IPS-18c (cell line): ENCODE measurements at regions not wholly inside any gene's neighbourhood (a gene's known extent, or its start where the extent isn't known, plus 50 kb on each side); places are given as distances from the start of the nearest gene placed in this dataset.

ENCODE experiments used
- H3K4me3 ChIP-seq: 2 replicates; pipeline ENCODE4 v1.7.0; 2013; ENCODE audit warnings: low read depth, mild to moderate bottlenecking, low read length, moderate library complexity; ENCODE audit not compliant: insufficient read depth
- H3K9me3 ChIP-seq: one replicate; pipeline ENCODE4 v1.6.1; 2013; ENCODE audit warnings: mild to moderate bottlenecking, low read length, moderate library complexity; ENCODE audit not compliant: control insufficient read depth, insufficient read depth

GRCh38 chr2:40554665-40555294, 102.9 kb upstream of the SLC8A1 start:
- no peaks in the 10 kb centered on the region for H3K9me3 ChIP-seq
- no peak overlapping the region for H3K4me3 ChIP-seq

DNA sequence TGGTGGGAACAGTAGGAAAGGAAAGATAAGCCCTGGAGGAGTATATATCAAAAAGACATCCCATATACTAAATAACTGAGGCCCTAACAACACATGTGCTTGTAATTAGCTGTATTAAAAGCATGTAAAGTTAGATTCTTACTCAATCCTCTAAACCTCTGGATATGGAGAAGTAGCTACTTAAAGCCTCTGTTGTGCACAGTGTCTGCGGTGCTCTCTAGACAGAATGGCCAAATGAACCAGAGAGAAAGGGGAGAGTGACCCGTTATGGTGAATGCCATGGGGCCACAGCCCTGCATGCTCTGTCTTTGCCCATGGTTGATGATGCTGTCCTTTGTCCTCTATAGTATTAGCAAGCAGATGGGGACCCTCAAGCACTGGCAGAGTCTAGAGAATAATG, 104.4 kb upstream of the SLC8A1 start:
- Histone ChIP-seq H3K4me3 (no peak overlapping the region), H3K9me3 (no peaks in the 10 kb centered on the region)

DNA sequence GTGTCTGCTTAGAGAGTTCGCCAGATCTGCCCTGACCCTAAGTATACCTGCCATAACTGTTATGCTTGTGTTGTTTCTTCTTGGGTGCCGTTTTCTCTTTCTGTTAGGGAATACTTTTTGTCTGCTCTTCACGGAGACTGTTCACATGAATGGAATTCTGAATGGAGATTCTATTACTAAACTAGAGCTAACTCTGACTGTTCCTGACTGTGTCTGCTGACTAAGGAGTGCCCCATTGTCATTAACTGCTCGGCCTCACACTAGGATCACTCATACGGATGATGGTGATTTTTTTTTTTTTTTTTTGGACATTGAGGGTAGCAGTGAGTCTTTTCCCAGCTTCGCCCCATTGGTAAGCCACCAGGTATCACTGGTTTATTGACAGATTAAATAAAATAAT, 104.8 kb upstream of the SLC8A1 start:
- Histone ChIP-seq H3K4me3 (no peak overlapping the region), H3K9me3 (no peaks in the 10 kb centered on the region)

GRCh38 chr2:40558761-40559160, 106.9 kb upstream of the SLC8A1 start:
- no peaks in the 10 kb centered on the region for H3K9me3 ChIP-seq
- no peak overlapping the region for H3K4me3 ChIP-seq

DNA sequence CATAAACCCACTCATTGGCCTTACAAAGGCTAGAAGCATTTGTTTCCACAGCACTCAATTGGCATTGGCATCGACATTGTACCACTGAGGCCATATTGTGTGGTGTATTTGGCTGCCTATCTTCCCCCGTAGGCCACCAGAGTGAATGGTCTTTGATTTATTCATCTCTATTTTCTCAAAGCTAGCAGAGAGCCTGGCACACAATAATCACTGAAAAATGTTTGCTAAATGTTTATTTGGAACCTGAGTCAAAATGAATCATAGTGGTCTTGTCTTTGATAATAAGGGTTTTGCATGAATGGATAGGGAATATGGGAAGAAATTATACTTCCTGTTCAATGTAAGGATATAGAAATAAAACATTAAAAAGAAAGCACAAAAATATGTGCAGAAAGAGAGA, 107.3 kb upstream of the SLC8A1 start:
- Histone ChIP-seq H3K4me3 (no peak overlapping the region), H3K9me3 (no peaks in the 10 kb centered on the region)

DNA sequence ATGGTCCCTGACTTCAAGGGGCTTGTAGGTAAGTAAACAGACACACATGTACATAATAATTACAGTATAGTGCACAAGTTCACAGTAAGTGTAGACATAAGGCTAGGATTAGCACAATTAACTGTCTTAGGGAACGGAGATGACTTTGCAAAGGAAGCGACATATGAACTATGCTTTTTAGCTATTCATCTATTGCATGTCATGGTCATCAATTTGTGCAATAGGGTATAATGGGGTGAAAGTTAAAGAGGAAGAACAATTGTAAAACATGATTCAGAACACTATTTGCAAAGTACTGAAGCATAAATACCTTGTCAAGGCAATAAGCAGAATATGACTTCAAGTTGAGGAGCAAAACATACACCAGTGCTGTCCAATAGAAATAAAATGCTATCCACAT, 112.3 kb upstream of the SLC8A1 start:
- H3K4me3 ChIP-seq = no peak overlapping the region
- H3K9me3 ChIP-seq = no peaks in the 10 kb centered on the region

- Histone ChIP-seq H3K4me3 (no peak overlapping the region), H3K9me3 (peaks cover 2% of the 10 kb centered on the region)
Observed at GRCh38 chr2:40579247-40579646, 127.4 kb upstream of the SLC8A1 start.

- Histone ChIP-seq H3K9me3 (peaks cover 2% of the 10 kb centered on the region), H3K4me3 (no peak overlapping the region)
Observed at GRCh38 chr2:40584432-40584831, 132.5 kb upstream of the SLC8A1 start.

DNA sequence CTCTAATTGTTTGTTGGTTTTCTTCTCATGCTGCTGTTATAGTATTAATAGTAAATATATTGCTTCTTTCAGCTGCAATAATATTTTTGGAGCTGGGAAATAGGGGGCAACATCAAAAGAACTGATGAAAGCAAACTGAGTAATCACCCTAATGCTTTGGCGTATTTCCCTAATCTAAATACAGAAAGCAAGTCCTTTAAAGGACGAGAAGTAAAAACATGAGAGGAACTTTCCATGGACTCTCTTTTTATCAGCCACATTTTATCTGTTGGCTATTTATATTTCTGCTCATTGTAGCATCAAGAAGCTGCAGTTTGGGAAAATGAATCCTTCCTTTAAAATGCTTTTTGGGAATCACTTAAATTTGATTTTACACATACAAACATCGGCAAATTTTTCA, 139.9 kb upstream of the SLC8A1 start:
- Histone ChIP-seq H3K9me3 (no peaks in the 10 kb centered on the region), H3K4me3 (no peak overlapping the region)

- no peaks in the 10 kb centered on the region for H3K9me3 ChIP-seq
- H3K4me3 ChIP-seq = no peak overlapping the region
Observed at GRCh38 chr2:40592218-40592617, 140.3 kb upstream of the SLC8A1 start.

DNA sequence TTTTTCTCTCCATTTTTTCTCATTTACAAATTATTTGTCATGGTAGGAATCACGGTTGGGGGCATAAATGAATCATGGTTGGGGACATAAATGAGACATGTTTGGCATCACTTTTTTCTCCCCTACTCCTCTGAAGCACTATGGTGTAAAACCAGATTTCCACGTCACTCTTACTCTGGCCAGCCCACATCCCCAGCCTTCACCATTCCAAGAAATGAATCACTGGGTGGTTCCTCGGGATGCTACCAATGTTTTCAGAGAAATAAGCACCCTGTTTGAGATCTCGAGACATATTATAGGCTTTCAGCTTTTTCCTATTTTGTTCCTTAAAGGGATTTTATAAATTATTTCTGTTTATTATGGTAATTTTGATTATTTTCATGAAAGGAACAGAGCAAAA, 155.0 kb upstream of the SLC8A1 start:
- no peaks in the 10 kb centered on the region for H3K9me3 ChIP-seq
- no peak overlapping the region for H3K4me3 ChIP-seq

DNA sequence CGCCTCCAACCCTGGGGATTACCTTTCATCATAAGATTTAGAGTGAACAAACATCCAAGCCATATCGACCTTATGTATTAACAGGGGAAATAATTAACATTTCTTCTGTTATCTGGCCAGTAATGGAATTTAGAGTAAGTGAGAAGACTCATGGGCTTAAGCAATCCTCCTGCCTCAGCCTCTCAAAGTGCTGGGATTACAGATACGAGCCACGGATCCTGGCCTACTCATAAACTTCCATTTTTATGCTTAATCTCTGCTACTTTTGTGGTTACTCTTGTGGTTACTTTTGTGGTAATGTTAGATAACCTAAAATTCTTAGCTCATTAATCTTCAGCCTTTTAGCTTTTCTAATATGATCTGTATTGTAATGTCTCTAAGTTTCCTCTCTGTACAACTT, 159.3 kb upstream of the SLC8A1 start:
- H3K9me3 ChIP-seq = no peaks in the 10 kb centered on the region
- no peak overlapping the region for H3K4me3 ChIP-seq

- Histone ChIP-seq H3K4me3 (no peak overlapping the region), H3K9me3 (no peaks in the 10 kb centered on the region)
Observed at GRCh38 chr2:40625849-40626248, 174.0 kb upstream of the SLC8A1 start.

DNA sequence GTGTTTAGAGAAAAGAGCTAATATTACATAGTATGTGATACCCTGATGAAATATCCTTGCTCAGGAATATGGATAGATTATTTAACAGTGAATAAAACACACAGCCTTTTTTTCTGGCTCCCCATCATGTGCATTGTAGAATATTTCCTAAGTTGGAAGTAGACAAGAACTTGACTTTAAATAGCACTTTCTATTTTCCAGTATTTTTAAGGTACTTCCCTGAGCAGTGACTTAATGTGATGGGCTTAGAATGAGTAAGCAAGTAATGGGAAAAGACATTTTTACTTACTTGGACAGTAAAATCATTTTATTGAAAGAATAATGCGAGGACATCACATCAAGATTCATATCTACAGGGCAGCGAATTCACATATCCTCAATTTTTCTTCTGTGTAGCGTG, 176.7 kb upstream of the SLC8A1 start:
- Histone ChIP-seq H3K4me3 (no peak overlapping the region), H3K9me3 (no peaks in the 10 kb centered on the region)

- no peak overlapping the region for H3K4me3 ChIP-seq
- no peaks in the 10 kb centered on the region for H3K9me3 ChIP-seq
Observed at GRCh38 chr2:40629768-40630434, 178.0 kb upstream of the SLC8A1 start.

- Histone ChIP-seq H3K4me3 (no peak overlapping the region), H3K9me3 (no peaks in the 10 kb centered on the region)
Observed at GRCh38 chr2:40639320-40639719, 187.4 kb upstream of the SLC8A1 start.

- Histone ChIP-seq H3K9me3 (no peaks in the 10 kb centered on the region), H3K4me3 (no peak overlapping the region)
Observed at GRCh38 chr2:40642237-40642636, 190.3 kb upstream of the SLC8A1 start.

GRCh38 chr2:40642726-40643125, 190.8 kb upstream of the SLC8A1 start:
- H3K9me3 ChIP-seq = no peaks in the 10 kb centered on the region
- H3K4me3 ChIP-seq = no peak overlapping the region

DNA sequence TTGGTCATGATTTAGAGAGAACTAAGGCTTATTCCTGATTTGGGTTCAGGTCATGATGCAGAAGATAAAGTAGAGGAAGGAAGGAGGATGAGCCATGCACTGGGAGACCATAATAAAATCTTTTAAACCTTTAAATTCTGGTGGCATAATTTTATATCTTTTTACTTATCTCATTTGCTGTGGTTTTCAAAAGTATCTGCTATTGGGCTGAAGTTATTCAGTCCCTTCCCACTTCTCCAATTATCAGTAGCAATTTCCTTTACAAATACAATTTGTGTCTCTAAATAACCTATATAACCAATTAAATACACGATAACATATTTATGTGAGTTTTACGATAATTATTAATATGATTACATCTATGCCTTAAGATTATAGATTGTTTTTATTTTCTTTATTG, 194.8 kb upstream of the SLC8A1 start:
- Histone ChIP-seq H3K9me3 (no peaks in the 10 kb centered on the region), H3K4me3 (no peak overlapping the region)
